Muscle of arm (tissue), 1 donor: ENCODE measurements at regions not wholly inside any gene's neighbourhood (a gene's known extent, or its start where the extent isn't known, plus 50 kb on each side); places are given as distances from the start of the nearest gene placed in this dataset.
"Not testable (repeated sequence)": the region's sequence is repeated elsewhere in the genome, so short reads cannot be mapped to it uniquely, and the experiment has no call there.

Experiments
- DNase-seq: peaks from one replicate; pipeline ENCODE4 v3.0.0-alpha.2; 2013

DNA sequence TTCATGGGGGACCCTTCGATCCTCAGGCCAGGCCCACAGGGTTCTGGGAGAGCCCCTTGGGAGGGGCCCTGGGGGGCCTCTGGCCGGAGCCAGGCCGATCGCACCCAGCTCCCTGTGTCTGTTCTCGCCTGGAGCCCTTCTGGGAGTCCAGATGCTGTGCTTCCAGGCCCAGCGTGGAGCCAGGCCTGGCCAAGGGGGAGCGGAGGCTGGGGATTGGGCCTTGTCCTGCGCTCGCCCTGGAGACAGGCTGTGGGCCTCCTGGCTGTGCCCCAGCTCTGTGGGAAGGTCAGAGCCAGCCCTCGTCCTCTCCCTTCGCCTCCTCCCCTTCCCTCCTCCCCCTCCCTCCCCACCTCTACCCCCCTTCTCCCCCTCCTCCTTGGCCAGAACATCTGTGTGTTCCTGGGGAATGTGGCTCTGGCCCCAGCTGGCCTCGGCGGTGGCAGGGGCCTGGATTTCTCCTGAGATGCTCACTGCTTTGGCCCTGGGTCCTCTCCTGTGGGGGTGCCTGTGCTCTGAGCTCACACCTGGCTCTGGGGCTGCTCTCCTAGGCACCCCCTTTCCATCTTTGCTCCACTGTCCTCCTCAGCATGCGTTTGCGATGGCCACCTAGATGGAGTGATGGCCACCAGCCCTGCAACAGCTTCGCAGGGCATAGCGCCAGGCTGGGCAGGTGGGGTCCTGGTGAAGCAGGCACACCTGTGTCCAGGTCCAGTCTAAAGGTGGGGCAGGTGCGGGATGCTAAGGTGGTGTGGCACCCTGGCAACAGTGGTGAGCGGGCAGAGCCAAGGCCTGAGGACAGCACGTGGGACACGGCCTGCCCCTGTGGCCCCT is 90.6 kb upstream of the CIBAR2 start:
- DNase-seq: peak; percentile 65

GRCh38 chr16:85203462-85203813 is 91.2 kb upstream of the CIBAR2 start:
- no peak for DNase-seq

DNA sequence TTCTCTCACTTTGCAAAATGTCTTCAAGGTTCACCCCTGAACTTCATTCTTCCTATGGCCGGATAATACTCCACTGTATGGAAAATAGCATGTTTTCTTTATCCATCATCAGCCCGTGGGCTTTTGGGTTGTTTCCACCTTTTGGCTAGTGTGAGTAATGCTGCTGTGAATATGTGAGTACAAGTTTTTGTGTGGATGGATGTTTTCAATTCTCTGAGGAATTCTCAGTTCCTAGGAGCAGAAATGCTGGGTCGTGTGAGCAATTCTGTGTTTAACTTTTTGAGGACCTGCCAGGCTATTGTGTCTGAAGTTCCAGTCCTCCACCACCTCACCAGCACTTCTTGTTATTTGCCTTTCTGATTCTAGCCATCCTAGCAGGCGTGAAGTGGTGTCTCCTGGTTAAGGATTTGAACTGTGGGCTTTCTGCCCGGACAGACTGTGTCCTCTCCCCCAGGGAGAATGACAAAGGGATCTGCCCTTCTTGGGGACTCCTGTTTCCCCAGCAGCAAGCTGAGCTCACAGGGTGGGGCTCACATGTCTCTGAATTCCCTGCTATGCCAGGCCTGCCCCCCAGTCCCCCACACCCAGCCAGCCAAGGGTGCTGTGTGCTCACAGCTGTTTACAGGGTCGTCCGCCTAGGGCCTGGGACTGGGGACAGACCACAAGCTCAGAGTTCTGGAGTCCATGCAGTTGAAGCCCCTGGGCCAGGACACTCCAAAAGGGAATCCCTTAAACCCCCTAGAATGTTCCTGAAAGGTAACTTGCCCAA is 92.2 kb upstream of the CIBAR2 start:
- no peak for DNase-seq

GRCh38 chr16:85205257-85205656 is 93.0 kb upstream of the CIBAR2 start:
- not testable (repeated sequence) for DNase-seq

DNA sequence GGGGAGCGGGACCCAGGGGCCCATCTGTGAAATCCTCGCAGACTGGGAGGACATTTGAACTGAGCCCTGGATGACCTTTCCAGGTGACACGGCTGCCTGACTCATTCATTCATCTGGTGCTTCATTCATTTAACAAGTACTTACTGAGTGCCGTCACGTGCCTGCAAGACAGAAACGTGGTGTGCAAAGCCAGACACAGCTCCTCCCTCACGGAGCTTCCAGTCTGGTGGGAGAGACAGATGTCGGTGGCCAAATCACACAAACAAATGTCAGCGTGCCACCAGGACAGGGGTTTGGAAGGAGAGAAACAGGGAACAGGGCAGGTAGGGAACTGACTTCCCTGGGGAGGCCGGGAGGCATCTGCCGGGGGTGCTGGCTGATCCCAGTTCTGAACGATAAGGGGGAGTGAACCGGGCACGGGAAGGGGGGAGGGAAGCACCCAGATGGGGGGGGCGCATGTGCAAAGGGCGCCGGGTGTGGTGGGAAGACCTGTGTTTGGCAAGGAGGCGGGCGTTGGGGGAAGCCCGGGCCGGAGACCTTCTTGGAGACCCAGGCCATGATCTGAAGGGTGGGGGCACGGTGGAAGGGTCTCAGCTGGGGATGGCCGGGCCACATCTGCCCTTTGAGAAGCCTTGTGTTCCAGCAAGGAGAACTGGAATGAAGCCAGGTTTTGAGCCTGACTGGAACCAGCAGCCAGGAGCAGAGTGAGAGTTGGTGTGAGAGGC is 93.6 kb upstream of the CIBAR2 start:
- DNase-seq: no peak

GRCh38 chr16:85206472-85207356 is 94.4 kb upstream of the CIBAR2 start:
- no peak for DNase-seq

DNA sequence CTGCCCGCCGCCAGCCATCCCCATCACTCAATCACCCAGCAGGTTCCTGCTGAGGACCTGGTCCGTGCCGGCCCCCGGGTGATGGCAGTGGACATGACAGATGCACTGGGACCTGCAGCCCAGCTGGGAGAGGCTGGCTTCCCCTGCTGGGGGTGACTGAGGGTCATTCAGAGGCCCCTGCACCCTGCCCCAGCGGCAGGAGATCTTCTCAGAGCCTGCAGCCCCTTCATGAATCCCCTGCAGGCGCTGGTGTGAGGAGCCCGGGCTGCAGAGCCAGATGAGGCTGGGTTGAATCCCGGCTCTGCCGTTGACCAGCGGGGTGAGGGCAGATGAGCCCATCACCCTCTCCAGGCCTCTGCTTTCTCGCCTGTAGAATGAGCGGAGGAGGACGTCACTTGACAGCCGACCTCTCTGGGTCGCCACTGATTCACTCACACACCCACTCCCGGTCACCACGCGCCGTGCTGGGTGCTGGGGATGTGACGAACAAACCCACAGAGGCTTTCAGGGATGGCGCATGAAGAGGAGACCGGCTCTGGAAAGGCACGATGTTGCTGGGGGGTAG is 95.2 kb upstream of the CIBAR2 start:
- DNase-seq: no peak

- DNase-seq: no peak
These were observed 95.9 kb upstream of the CIBAR2 start for GRCh38 chr16:85208181-85208580.

GRCh38 chr16:85208643-85209520 is 96.6 kb upstream of the CIBAR2 start:
- no peak for DNase-seq

GRCh38 chr16:85209526-85210121 is 97.4 kb upstream of the CIBAR2 start:
- DNase-seq: no peak

DNA sequence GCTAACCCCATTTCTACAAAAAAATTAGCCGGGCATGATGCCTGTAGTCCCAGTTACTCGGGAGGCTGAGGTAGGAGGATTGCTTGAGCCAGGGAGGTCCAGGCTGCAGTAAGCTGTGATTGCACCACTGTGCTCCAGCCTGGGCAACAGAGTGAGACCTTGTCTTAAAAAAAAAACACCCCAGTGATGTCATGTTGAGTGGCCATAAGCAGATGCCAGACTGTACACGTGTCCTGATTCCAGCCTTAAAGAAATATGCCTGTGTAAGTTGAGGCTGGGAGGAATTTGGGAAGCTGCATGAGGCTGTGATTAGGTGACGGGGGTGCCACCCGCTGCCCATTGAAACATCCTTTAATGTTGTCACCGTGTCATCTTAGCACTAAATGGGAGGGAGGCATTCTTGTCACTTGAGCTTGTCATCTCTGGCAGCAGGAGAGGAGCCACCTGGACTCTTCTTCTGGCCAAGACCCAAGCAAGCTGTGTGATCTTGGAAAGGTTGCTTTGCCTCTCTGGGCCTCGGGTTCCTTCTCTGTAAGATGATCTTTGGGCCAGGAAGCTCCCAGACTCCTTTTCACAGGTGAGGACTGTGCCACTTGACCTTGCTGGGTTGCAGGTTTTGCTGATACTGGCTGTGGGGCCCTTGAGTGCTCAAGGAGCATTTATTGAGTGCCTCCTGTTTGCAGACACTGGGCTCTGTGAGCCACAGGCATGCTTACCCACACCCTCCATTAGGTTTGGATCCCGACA is 98.3 kb upstream of the CIBAR2 start:
- no peak for DNase-seq

DNA sequence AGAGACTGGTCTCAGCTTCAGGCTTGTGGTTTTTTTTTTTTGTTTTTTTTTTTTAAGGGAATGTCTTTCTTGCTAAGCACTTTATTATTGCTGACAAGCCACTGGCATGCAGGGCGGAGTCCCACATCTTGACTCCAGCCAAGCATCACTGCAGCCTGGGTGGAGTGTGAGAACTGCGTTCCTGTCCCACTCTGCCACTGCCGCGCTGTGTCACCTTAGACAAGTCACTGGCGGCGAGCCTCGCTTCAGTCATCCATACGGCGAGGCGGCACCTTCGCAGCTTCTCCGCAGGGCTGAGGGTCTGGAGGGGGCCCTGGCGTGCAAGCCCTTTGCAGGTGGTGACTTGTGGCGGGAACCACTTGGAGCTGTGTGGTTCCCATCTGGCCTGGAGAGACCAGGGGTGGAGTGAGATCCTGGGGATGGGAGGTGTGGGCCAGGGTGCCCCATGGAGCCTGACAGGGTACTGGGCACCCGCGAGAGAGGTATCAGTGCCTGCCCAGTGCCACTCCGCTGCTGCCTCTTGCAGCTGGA is 99.1 kb upstream of the CIBAR2 start:
- DNase-seq: no peak

- no peak for DNase-seq
These were observed 101.8 kb upstream of the CIBAR2 start for GRCh38 chr16:85213926-85214675.

GRCh38 chr16:85215478-85216118 is 103.3 kb upstream of the CIBAR2 start:
- no peak for DNase-seq

DNA sequence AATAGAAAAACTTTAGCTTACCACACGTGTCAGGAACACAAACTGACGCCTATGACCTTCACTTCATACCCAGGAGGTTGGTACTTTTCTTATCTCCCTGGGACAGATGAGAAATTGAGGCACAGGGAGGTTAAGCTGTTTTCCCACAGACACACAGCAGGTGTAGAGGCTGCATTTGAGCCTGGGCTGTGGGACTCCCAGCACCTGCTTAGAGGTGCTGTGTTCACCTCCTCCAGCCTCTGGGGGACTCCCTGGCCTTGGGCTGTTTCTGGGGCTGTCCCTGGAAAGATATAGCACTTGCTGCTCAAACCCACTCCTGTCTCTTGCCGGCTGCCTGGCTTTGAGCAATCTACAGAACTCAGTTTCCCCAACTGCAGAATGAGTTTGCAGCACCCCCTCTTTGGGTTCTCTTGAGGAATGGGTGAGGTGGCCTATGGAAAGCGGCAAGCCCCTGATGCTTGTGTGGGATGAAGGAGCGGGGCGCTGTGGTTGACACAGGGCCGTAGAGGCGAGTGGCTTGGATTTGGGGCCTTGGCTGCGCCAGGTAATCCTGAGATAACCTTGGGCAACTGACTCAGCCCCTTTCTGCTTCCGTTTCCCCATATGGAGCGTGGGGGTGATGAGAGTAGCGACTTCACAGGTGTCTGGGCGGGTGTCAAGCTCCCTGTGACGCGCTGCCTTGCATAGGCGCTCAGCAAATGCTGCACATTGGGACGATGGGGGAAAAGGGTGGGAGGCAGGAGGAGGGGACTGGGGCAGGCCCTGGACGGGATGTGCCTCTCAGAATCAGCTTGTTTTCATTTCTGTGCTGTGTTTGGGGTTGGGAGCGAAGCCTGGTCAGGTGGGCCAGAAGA is 104.5 kb upstream of the CIBAR2 start:
- DNase-seq: no peak

- peak; percentile 91 for DNase-seq
These were observed 108.0 kb upstream of the CIBAR2 start for GRCh38 chr16:85220125-85220839.
